ENCODE measurements at regions not wholly inside any gene's neighbourhood (a gene's known extent, or its start where the extent isn't known, plus 50 kb on each side); places are given as distances from the start of the nearest gene placed in this dataset.
A peak's percentile ranks its signal among the peaks of the same experiment; 100 is the strongest.

- no peak overlapping the region for H4K5ac ChIP-seq (ENCODE audit: insufficient read length, low read depth, low read length)
- no peak overlapping the region for H3T11ph ChIP-seq (ENCODE audit: low read length)
- no peak overlapping the region for H2BK15ac ChIP-seq (ENCODE audit: low read depth, low read length)
- peak; percentile 20; the same call in 2 of the 3 replicates for TF ChIP-seq CTCF (conservative IDR thresholded peaks at IDR 0.05)
- H2BK12ac ChIP-seq (ENCODE audit: insufficient read length, low read depth, low read length), result no peak overlapping the region
- H4K8ac ChIP-seq (replicated peaks; ENCODE audit: insufficient read length, low read depth, low read length), result no peak overlapping the region
- no peaks in the 10 kb centered on the region for H3K79me1 ChIP-seq (ENCODE audit: insufficient read depth, low read depth, low read length, poor library complexity, severe bottlenecking)
- no peak overlapping the region for H2AK5ac ChIP-seq (ENCODE audit: insufficient read length, low read length)
- H2BK5ac ChIP-seq (ENCODE audit: insufficient read length, low read length), result no peak overlapping the region
- no peaks in the 10 kb centered on the region for H4K20me1 ChIP-seq (ENCODE audit: control insufficient read depth, insufficient read depth, insufficient read length)
- no peak overlapping the region for H3K27ac ChIP-seq (ENCODE audit: insufficient read length, low read depth, low read length)
- H2AFZ ChIP-seq (ENCODE audit: low read length), result no peak overlapping the region
- H3K18ac ChIP-seq (ENCODE audit: insufficient read length, low read depth, low read length), result no peak overlapping the region
- H3K56ac ChIP-seq (ENCODE audit: insufficient read length, low read depth, low read length), result no peak overlapping the region
- no peaks in the 10 kb centered on the region for H3K27me3 ChIP-seq (ENCODE audit: insufficient read depth, low read length)
- H3K36me3 Mint-ChIP-seq (ENCODE audit: insufficient read depth in 1 of 3, low read depth in 3 of 3), result no peaks in the 10 kb centered on the region
- H2BK120ac ChIP-seq (ENCODE audit: low read depth, low read length, poor library complexity, severe bottlenecking), result no peak overlapping the region
- H3K9ac ChIP-seq (ENCODE audit: extremely low read depth, insufficient read length, low read length), result no peak overlapping the region
- H3K4me2 ChIP-seq (ENCODE audit: insufficient read depth, insufficient read length, low read length), result no peak overlapping the region
- no peak overlapping the region for H3K4ac ChIP-seq (ENCODE audit: low read depth, low read length)
- H2BK20ac ChIP-seq (ENCODE audit: low read depth, low read length, poor library complexity, severe bottlenecking), result no peak overlapping the region
- H4K91ac ChIP-seq (ENCODE audit: insufficient read length, low read depth, low read length), result no peak overlapping the region
- H3K9me3 Mint-ChIP-seq, result no peaks in the 10 kb centered on the region
- no peaks in the 10 kb centered on the region for H3K27me3 Mint-ChIP-seq (ENCODE audit: low read depth)
- H3K23ac ChIP-seq (ENCODE audit: insufficient read length, low read depth, low read length), result no peak overlapping the region
- H3K9me3 ChIP-seq (ENCODE audit: control insufficient read depth, low read depth, low read length), result no peaks in the 10 kb centered on the region
- 0 out of 7 replicates have a peak overlapping the region, but pooled peaks of 1 of the 3 experiments have one; percentile 7 for H3K27ac Mint-ChIP-seq
- DNase-seq, result no peak
- no peak overlapping the region for H3K4me3 Mint-ChIP-seq
- no peaks in the 10 kb centered on the region for H3K79me2 ChIP-seq (ENCODE audit: insufficient read depth, low read length)
- H3K4me1 ChIP-seq (ENCODE audit: insufficient read depth, low read length), result no peaks in the 10 kb centered on the region
- H3K23me2 ChIP-seq (ENCODE audit: insufficient read length, low read depth, low read length, poor library complexity, severe bottlenecking), result no peaks in the 10 kb centered on the region
- peaks cover 4 to 10% of the 10 kb centered on the region in 2 experiments; a peak in 3 of 4 replicates for H3K4me1 Mint-ChIP-seq
- no peak overlapping the region for H3K14ac ChIP-seq (ENCODE audit: insufficient read depth, low read length)
Observed at GRCh38 chr6:91127752-91128151, 540.9 kb upstream of the MAP3K7 start.

Data from H9 (cell line).